ENCODE measurements at regions not wholly inside any gene's neighbourhood (a gene's known extent, or its start where the extent isn't known, plus 50 kb on each side); places are given as distances from the start of the nearest gene placed in this dataset.

GRCh38 chr3:99176169-99176964 is 274.9 kb upstream of the DCBLD2 start:
- no peak for DNase-seq

- no peak for DNase-seq
These were observed 273.8 kb upstream of the DCBLD2 start for GRCh38 chr3:99175276-99175812.

- no peak for DNase-seq
These were observed 271.5 kb upstream of the DCBLD2 start for GRCh38 chr3:99172736-99173657.

GRCh38 chr3:99171800-99172199 is 270.3 kb upstream of the DCBLD2 start:
- no peak for DNase-seq

- DNase-seq, result no peak
These were observed 269.5 kb upstream of the DCBLD2 start for GRCh38 chr3:99170867-99171517.

- no peak for DNase-seq
These were observed 265.6 kb upstream of the DCBLD2 start for GRCh38 chr3:99167071-99167470.

GRCh38 chr3:99163314-99163713 is 261.8 kb upstream of the DCBLD2 start:
- DNase-seq, result no peak

GRCh38 chr3:99159220-99159762 is 257.8 kb upstream of the DCBLD2 start:
- DNase-seq, result no peak

GRCh38 chr3:99145031-99145430 is 243.5 kb upstream of the DCBLD2 start:
- no peak for DNase-seq

- DNase-seq, result no peak
These were observed 242.0 kb upstream of the DCBLD2 start for GRCh38 chr3:99143493-99143892.

- no peak for DNase-seq
These were observed 233.5 kb upstream of the DCBLD2 start for GRCh38 chr3:99134986-99135385.

- no peak for DNase-seq
These were observed 230.4 kb upstream of the DCBLD2 start for GRCh38 chr3:99131876-99132275.

GRCh38 chr3:99128725-99129505 is 227.4 kb upstream of the DCBLD2 start:
- DNase-seq, result no peak

GRCh38 chr3:99128235-99128634 is 226.7 kb upstream of the DCBLD2 start:
- DNase-seq, result no peak

GRCh38 chr3:99126316-99126715 is 224.8 kb upstream of the DCBLD2 start:
- no peak for DNase-seq

GRCh38 chr3:99119385-99119784 is 217.9 kb upstream of the DCBLD2 start:
- DNase-seq, result no peak

GRCh38 chr3:99118381-99118780 is 216.9 kb upstream of the DCBLD2 start:
- no peak for DNase-seq

- DNase-seq, result no peak
These were observed 213.2 kb upstream of the DCBLD2 start for GRCh38 chr3:99114565-99115291.

GRCh38 chr3:99111235-99111634 is 209.7 kb upstream of the DCBLD2 start:
- no peak for DNase-seq

GRCh38 chr3:99110401-99110800 is 208.9 kb upstream of the DCBLD2 start:
- DNase-seq, result no peak

GRCh38 chr3:99108508-99108907 is 207.0 kb upstream of the DCBLD2 start:
- DNase-seq, result no peak
